Sigmoid colon (tissue), 6 donors: ENCODE measurements at regions not wholly inside any gene's neighbourhood (a gene's known extent, or its start where the extent isn't known, plus 50 kb on each side); places are given as distances from the start of the nearest gene placed in this dataset.

Source experiments
- DNase-seq: peaks from one replicate; pipeline ENCODE4 v3.0.0-alpha.2; 2019
- H3K27ac ChIP-seq, 4 donors: fragments of 200-600 bp; sonication (generic); one replicate each; pipeline ENCODE4 v1.5.1; 2016 to 2019; ENCODE audit warnings: mild to moderate bottlenecking in 1 of 4
- H3K27me3 ChIP-seq, 3 donors: fragments of 200-600 bp; sonication (generic); one replicate each; pipeline ENCODE4 v1.5.1; 2019; ENCODE audit warnings: mild to moderate bottlenecking in 1 of 3
- H3K36me3 ChIP-seq, 4 donors: fragments of 200-600 bp; sonication (generic); one replicate each; pipeline ENCODE4 v1.5.1; 2016 to 2019
- H3K4me1 ChIP-seq, 4 donors: fragments of 200-600 bp; sonication (generic); one replicate each; pipeline ENCODE4 v1.5.1; 2017 to 2019
- H3K4me3 ChIP-seq, 4 donors: fragments of 200-600 bp; sonication (generic); one replicate each; pipeline ENCODE4 v1.5.1; 2017 to 2019; ENCODE audit warnings: mild to moderate bottlenecking in 2 of 4, moderate library complexity in 1 of 4
- H3K9me3 ChIP-seq, 4 donors: fragments of 200-600 bp in 3 of 4; sonication (generic) in 3 of 4; one replicate each; pipeline versions ENCODE4 v1.5.1 to v1.6.1; 2013 to 2019
- EP300 ChIP-seq, 4 donors: sonication (generic); formaldehyde crosslinking; IDR thresholded peaks; one replicate each; pipeline ENCODE4 v1.6.1; 2017; ENCODE audit warnings: antibody characterized with exemption in 4 of 4
- POLR2A ChIP-seq, 2 donors: fragments of 450-650 bp; IDR thresholded peaks; one replicate each; pipeline ENCODE4 v1.6.1; 2016; ENCODE audit warnings: antibody characterized with exemption in 2 of 2, mild to moderate bottlenecking in 2 of 2, moderate library complexity in 2 of 2
- POLR2AphosphoS5 ChIP-seq, 4 donors: sonication (generic); formaldehyde crosslinking; IDR thresholded peaks; one replicate each; pipeline ENCODE4 v1.6.1; 2017; ENCODE audit warnings: antibody characterized with exemption in 4 of 4
- WGBS, 2 donors: extraction: QIAGEN DNeasy Blood & Tissue Kit; methylation state at CpG; one replicate each; pipeline ENCODE4 v1.1.7; 2013; 5-methylcytosine and 5-hydroxymethylcytosine counted together
- intact Hi-C: fragments of 100-400 bp; cut with DNase I; formaldehyde crosslinking; loops from one replicate; pipeline ENCODE4 v1.15.1; 2023
- TF ChIP-seq, protein P1 (sequence below), 4 experiments: fragments of 450-650 bp in 3 of 4; fragments of 200-600 bp in 1 of 4; IDR thresholded peaks; one replicate each; pipeline ENCODE4 v1.5.1; 2016 to 2019; ENCODE audit warnings: antibody characterized with exemption in 4 of 4, mild to moderate bottlenecking in 3 of 4, moderate library complexity in 2 of 4
- donor health status: healthy with polysubstance abuse.
- donor health status: healthy.

DNA sequence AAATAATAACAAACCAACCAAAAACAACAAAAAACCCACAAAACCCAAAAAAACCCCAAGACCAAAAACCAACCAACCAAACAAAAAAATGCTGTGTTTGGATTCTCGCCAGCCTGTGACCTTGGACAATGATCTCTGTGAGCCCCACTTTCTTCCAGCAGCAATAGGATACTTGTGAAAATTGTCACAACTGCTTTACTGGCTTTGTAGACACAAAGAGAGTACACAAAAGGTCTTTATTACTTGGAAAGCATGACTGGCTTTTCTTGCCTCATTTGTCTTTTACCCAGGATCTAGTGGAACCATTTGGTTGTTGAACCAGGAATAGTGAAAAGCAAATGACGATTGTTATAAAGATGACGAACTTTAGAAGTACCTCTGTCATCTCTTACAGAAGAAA is 256.6 kb downstream of the UTP18 start:
- no peaks in the 10 kb centered on the region for H3K36me3 ChIP-seq
- TF ChIP-seq POLR2A (IDR thresholded peaks at IDR 0.05) (no peak), EP300 (IDR thresholded peaks at IDR 0.05) (no peak), POLR2AphosphoS5 (IDR thresholded peaks at IDR 0.05) (no peak)
- TF ChIP-seq, protein P1, sequence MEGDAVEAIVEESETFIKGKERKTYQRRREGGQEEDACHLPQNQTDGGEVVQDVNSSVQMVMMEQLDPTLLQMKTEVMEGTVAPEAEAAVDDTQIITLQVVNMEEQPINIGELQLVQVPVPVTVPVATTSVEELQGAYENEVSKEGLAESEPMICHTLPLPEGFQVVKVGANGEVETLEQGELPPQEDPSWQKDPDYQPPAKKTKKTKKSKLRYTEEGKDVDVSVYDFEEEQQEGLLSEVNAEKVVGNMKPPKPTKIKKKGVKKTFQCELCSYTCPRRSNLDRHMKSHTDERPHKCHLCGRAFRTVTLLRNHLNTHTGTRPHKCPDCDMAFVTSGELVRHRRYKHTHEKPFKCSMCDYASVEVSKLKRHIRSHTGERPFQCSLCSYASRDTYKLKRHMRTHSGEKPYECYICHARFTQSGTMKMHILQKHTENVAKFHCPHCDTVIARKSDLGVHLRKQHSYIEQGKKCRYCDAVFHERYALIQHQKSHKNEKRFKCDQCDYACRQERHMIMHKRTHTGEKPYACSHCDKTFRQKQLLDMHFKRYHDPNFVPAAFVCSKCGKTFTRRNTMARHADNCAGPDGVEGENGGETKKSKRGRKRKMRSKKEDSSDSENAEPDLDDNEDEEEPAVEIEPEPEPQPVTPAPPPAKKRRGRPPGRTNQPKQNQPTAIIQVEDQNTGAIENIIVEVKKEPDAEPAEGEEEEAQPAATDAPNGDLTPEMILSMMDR (IDR thresholded peaks at IDR 0.05) = no peak
- no peaks in the 10 kb centered on the region for H3K4me1 ChIP-seq
- WGBS, 2 donors = 29 to 59% methylated on average over 3 of the region's 3 CpGs
- H3K9me3 ChIP-seq = no peaks in the 10 kb centered on the region
- H3K27ac ChIP-seq = no peak overlapping the region
- no peak for DNase-seq
- no peak overlapping the region for H3K4me3 ChIP-seq
- intact Hi-C loops = no loop called here
- no peaks in the 10 kb centered on the region for H3K27me3 ChIP-seq

DNA sequence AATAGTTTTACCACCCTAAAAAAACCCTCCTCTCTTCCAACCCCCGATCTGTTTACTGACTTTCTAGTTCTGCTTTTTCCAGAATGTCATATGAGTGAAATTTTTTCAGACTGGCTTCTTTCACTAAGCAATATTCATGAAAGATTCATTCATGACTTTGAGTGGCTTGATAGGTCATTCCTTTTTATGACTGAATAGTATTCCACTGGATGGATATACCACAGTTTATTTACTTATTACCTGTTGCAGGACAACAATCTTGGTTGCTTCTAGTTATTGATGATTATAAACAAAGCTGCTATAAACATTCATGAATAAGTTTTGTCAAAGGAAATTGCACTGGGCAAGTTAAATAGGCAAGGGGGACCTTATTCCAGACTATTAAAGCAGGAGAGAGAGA is 264.2 kb downstream of the UTP18 start:
- Histone ChIP-seq H3K4me1 (no peaks in the 10 kb centered on the region), H3K27me3 (no peaks in the 10 kb centered on the region), H3K36me3 (no peaks in the 10 kb centered on the region), H3K4me3 (no peak overlapping the region), H3K27ac (no peak overlapping the region), H3K9me3 (peaks cover 0 to 3% (median under 1%) of the 10 kb centered on the region in 4 donors)
- TF ChIP-seq EP300 (IDR thresholded peaks at IDR 0.05) (no peak), POLR2A (IDR thresholded peaks at IDR 0.05) (no peak), POLR2AphosphoS5 (IDR thresholded peaks at IDR 0.05) (no peak)
- TF ChIP-seq, protein P1 (IDR thresholded peaks at IDR 0.05) = no peak
- DNase-seq = no peak
- intact Hi-C loops = no loop called here
- WGBS, 2 donors = 88 to 90% methylated on average over 1 of the region's 1 CpG

DNA sequence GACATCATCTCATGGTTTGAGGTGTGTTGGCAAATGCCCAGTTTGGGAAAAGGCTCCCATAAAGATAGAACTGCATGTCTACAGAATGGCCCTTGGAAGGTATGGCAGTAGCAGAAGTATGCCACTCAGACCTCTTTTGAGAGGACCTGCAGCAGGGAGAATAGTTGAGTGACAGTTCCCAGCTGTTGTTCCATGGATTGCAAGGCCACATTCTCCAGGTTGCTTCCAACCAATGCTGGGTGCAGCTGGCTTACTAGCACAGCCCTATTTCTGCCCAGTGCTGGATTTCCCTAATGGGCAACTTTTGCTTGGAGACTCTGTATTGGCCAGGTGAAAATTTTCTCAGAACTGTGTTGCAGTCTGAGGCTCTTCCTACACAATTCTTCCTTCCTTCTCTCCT is 266.2 kb downstream of the UTP18 start:
- intact Hi-C loops = no loop called here
- DNase-seq = no peak
- H3K4me1 ChIP-seq = no peaks in the 10 kb centered on the region
- H3K4me3 ChIP-seq = no peak overlapping the region
- no peaks in the 10 kb centered on the region for H3K36me3 ChIP-seq
- no peaks in the 10 kb centered on the region for H3K27me3 ChIP-seq
- no peak for TF ChIP-seq EP300 (IDR thresholded peaks at IDR 0.05)
- TF ChIP-seq POLR2AphosphoS5 (IDR thresholded peaks at IDR 0.05) = no peak
- H3K9me3 ChIP-seq = peaks cover 0 to 3% (median under 1%) of the 10 kb centered on the region in 4 donors
- no peak overlapping the region for H3K27ac ChIP-seq

DNA sequence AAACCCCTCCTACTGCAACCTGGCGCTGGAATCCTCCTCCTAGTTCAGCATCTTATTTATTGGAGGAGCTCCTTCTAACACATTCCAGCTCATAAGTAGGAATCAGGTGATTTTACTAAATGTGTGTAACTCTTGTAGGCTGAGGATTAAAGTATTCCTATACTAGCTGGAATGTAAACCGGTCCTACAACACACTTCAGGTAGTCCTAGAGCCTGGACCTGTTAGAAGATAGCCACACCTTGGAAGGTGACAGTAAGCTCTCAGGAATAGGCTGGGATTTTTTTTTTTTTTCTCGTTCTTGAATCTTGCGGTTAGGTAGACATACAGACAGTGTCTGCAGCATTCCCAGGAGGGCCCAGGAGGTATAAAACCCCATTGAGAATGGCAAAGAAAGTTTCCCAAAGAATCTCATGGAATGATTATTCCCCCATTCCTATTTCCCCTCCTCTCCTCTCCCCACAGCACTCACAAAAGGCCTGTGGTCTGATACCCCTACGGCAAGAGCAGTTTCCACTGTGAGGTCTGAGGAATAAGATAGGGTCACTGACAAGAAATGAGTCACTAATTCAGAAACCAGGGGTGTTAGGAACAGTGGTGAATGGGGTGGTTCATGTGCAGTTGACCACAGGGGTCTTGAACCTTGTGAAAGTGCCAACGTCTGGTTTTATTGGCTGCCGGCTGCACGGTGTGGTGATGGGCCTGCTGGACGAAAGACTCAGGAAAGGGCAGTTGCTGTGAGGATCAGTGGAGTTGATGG is 267.1 kb downstream of the UTP18 start:
- DNase-seq = no peak
- intact Hi-C loops = no loop called here
- Histone ChIP-seq H3K36me3 (no peaks in the 10 kb centered on the region), H3K27me3 (no peaks in the 10 kb centered on the region), H3K9me3 (peaks cover 0 to 3% (median under 1%) of the 10 kb centered on the region in 4 donors), H3K27ac (no peak overlapping the region), H3K4me3 (no peak overlapping the region), H3K4me1 (no peaks in the 10 kb centered on the region)
- no peak for TF ChIP-seq POLR2A (IDR thresholded peaks at IDR 0.05)
- TF ChIP-seq, protein P1 (IDR thresholded peaks at IDR 0.05) = no peak
- TF ChIP-seq EP300 (IDR thresholded peaks at IDR 0.05) = no peak
- no peak for TF ChIP-seq POLR2AphosphoS5 (IDR thresholded peaks at IDR 0.05)
- 80 to 82% methylated on average over 9 of the region's 9 CpGs for WGBS, 2 donors

DNA sequence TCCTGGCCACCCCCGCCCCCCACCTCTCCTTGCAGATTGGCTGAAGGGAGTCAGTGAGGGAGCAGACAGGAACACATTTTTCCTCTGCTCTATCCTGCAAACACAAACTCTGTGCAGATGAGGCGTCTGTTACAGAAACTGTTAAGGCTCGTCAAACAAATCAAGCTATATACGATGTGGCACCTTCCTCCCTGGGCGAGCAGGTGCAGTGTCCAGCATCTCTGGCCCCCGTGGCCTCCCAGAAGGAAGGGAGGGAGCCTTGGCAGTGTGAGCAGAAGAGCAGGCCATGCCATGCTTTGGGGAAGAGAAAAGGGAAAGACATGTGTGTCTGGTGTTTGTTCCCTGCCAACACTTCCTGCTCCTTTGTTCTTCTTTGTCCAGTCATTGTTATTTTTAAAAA is 267.8 kb downstream of the UTP18 start:
- WGBS, 2 donors = 37 to 62% methylated on average over 6 of the region's 6 CpGs
- TF ChIP-seq POLR2A (IDR thresholded peaks at IDR 0.05) = no peak
- no peak for TF ChIP-seq EP300 (IDR thresholded peaks at IDR 0.05)
- Histone ChIP-seq H3K27ac (no peak overlapping the region), H3K4me3 (no peak overlapping the region), H3K4me1 (no peaks in the 10 kb centered on the region), H3K36me3 (no peaks in the 10 kb centered on the region), H3K9me3 (peaks cover 0 to 3% (median under 1%) of the 10 kb centered on the region in 4 donors), H3K27me3 (no peaks in the 10 kb centered on the region)
- DNase-seq = no peak
- intact Hi-C loops = no loop called here

DNA sequence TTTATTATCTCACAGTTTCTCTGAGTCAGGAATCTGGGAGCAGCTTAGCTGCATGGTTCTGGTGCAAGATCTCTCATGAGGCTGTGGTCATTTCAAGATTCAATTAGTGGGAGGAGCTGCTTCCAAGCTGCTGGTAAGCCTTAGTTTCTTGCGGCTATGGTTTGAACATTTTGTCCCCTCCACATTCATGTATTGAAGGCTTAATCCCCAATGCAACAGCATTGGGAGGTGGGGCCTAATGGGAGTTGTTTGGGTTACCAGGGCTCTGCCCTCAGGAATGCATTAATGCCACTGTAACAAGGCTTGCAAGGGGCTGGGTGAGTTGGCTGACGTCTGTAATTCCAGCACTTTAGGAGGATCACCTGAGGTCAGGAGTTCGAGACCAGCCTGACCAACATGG is 272.9 kb downstream of the UTP18 start:
- no peaks in the 10 kb centered on the region for H3K36me3 ChIP-seq
- intact Hi-C loops = no loop called here
- no peak overlapping the region for H3K4me3 ChIP-seq
- no peaks in the 10 kb centered on the region for H3K4me1 ChIP-seq
- no peak for DNase-seq
- no peaks in the 10 kb centered on the region for H3K27me3 ChIP-seq
- TF ChIP-seq POLR2A (IDR thresholded peaks at IDR 0.05) (no peak), EP300 (IDR thresholded peaks at IDR 0.05) (no peak), POLR2AphosphoS5 (IDR thresholded peaks at IDR 0.05) (no peak)
- TF ChIP-seq, protein P1 (IDR thresholded peaks at IDR 0.05) = no peak
- WGBS, 2 donors = 77 to 88% methylated on average over 3 of the region's 3 CpGs
- H3K9me3 ChIP-seq = no peaks in the 10 kb centered on the region
- H3K27ac ChIP-seq = no peak overlapping the region
